B cell (primary cell): ENCODE measurements at regions not wholly inside any gene's neighbourhood (a gene's known extent, or its start where the extent isn't known, plus 50 kb on each side); places are given as distances from the start of the nearest gene placed in this dataset.

Experiments used
- ATAC-seq: fragments of 200-7000 bp; cut with Tn5 transposase; one replicate; pipeline ENCODE4 v1.10.0; 2021; ENCODE audit warnings: low read depth, mild to moderate bottlenecking, moderate number of reproducible peaks, moderate library complexity
- CTCF ChIA-PET: fragments of 350-600 bp; sonication (Branson Sonifier 250); formaldehyde crosslinking; loops from one replicate; lab custom pipeline; 2021; ENCODE audit warnings: antibody characterized with exemption, inconsistent platforms; lab: Charles Lee
- POLR2A ChIA-PET: fragments of 350-600 bp; sonication (Branson Sonifier 250); formaldehyde crosslinking; loops from one replicate; lab custom pipeline; 2021; ENCODE audit warnings: antibody characterized with exemption; lab: Charles Lee
- DNase-seq: peaks from one replicate; pipeline ENCODE4 v3.0.0; 2013
- H2AFZ ChIP-seq: 2 replicates; pipeline ENCODE4 v1.6.1; 2012; ENCODE audit warnings: mild to moderate bottlenecking, low read depth, low read length; ENCODE audit not compliant: insufficient read depth, poor library complexity, severe bottlenecking
- H3K27ac ChIP-seq, 2 donors: 1 replicate in 1 of 2; 2 replicates in 1 of 2; pipeline ENCODE4 v1.5.1; 2012 to 2013; ENCODE audit warnings: low read length in 2 of 2, mild to moderate bottlenecking in 2 of 2, moderate library complexity in 1 of 2
- H3K27me3 ChIP-seq, 4 experiments: fragments of 200-600 bp in 1 of 4; sonication (generic) in 1 of 4; replicated peaks in 1 of 4; 1 replicate in 2 of 4; 2 replicates in 2 of 4; pipeline versions ENCODE4 v1.6.1 to v1.7.0; 2013 to 2016; ENCODE audit warnings: low read length in 3 of 4, mild to moderate bottlenecking in 2 of 4, mixed read lengths in 1 of 4, moderate library complexity in 1 of 4; ENCODE audit not compliant: insufficient read depth in 4 of 4, control insufficient read depth in 3 of 4; ENCODE audit errors: control extremely low read depth in 1 of 4
- H3K36me3 ChIP-seq, 2 experiments: replicated peaks in 1 of 2; 1 replicate in 1 of 2; 2 replicates in 1 of 2; pipeline versions ENCODE4 v1.6.1 to v1.7.1; 2013; ENCODE audit warnings: low read length in 1 of 2; ENCODE audit not compliant: insufficient read depth in 2 of 2, control insufficient read depth in 1 of 2; ENCODE audit errors: control extremely low read depth in 1 of 2, extremely low read depth in 1 of 2
- H3K4me1 ChIP-seq, 2 donors: fragments of 200-600 bp in 1 of 2; sonication (generic) in 1 of 2; 1 replicate in 1 of 2; 2 replicates in 1 of 2; pipeline versions ENCODE4 v1.5.1 to v1.6.1; 2013 to 2017; ENCODE audit warnings: low read length in 2 of 2; ENCODE audit not compliant: control insufficient read depth in 2 of 2, insufficient read depth in 2 of 2
- H3K4me2 ChIP-seq: replicated peaks from 2 replicates; pipeline ENCODE3; 2012; ENCODE audit warnings: mild to moderate bottlenecking, low read depth, low read length; ENCODE audit not compliant: poor library complexity, severe bottlenecking
- H3K4me3 ChIP-seq, 5 experiments: fragments of 200-600 bp in 1 of 5; sonication (generic) in 1 of 5; 1 replicate in 3 of 5; 2 replicates in 2 of 5; pipeline versions ENCODE4 v1.5.1 to v1.7.0; 2011 to 2016; ENCODE audit warnings: low read length in 4 of 5, mild to moderate bottlenecking in 4 of 5, low read depth in 2 of 5, control low read depth in 1 of 5, moderate library complexity in 1 of 5; ENCODE audit not compliant: insufficient read depth in 1 of 5; ENCODE audit errors: control extremely low read depth in 1 of 5, extremely low read depth in 1 of 5
- H3K79me2 ChIP-seq: fragments of 200-600 bp; sonication (generic); one replicate; pipeline ENCODE4 v1.6.0; 2016; ENCODE audit warnings: low read length; ENCODE audit not compliant: control insufficient read depth, insufficient read depth
- H3K9ac ChIP-seq: fragments of 200-600 bp; sonication (generic); 2 replicates; pipeline ENCODE4 v1.6.1; 2017; ENCODE audit warnings: mild to moderate bottlenecking, low read length, moderate library complexity
- H3K9me3 ChIP-seq, 3 donors: one replicate each; pipeline versions ENCODE4 v1.6.1 to v1.7.1; 2013; ENCODE audit warnings: low read length in 2 of 3; ENCODE audit not compliant: control insufficient read depth in 2 of 3, insufficient read depth in 1 of 3; ENCODE audit errors: control extremely low read depth in 1 of 3
- H4K20me1 ChIP-seq: 2 replicates; pipeline ENCODE4 v1.6.0; 2012; ENCODE audit warnings: mild to moderate bottlenecking, low read length; ENCODE audit not compliant: insufficient read depth, control insufficient read depth, poor library complexity, severe bottlenecking
- H3K27ac Mint-ChIP-seq: one replicate; pipeline ENCODE4 v1.8.0; 2021; ENCODE audit warnings: mixed read lengths
- H3K27me3 Mint-ChIP-seq: one replicate; pipeline ENCODE4 v1.8.0; 2021; ENCODE audit warnings: mixed read lengths
- H3K4me1 Mint-ChIP-seq: one replicate; pipeline ENCODE4 v1.8.0; 2021; ENCODE audit warnings: mixed read lengths
- H3K4me3 Mint-ChIP-seq: one replicate; pipeline ENCODE4 v1.8.0; 2021; ENCODE audit warnings: mixed read lengths
- H3K9me3 Mint-ChIP-seq: one replicate; pipeline ENCODE4 v1.8.0; 2022; ENCODE audit warnings: mixed read lengths; ENCODE audit not compliant: insufficient read depth
- CTCF ChIP-seq: fragments of 200-600 bp; IDR thresholded peaks from one replicate; pipeline ENCODE4 v1.8.0; 2022; ENCODE audit warnings: antibody characterized with exemption, mild to moderate bottlenecking
- EZH2 ChIP-seq: IDR thresholded peaks from 2 replicates; pipeline ENCODE4 v1.6.1; 2012; ENCODE audit warnings: borderline replicate concordance, low read depth, mild to moderate bottlenecking, moderate library complexity, low read length; ENCODE audit not compliant: insufficient read depth, poor library complexity, severe bottlenecking
- WGBS: methylation state at CpG from one replicate; pipeline ENCODE4 v1.1.5; 2013; ENCODE audit warnings: missing lambda C conversion rate; ENCODE audit not compliant: insufficient coverage; 5-methylcytosine and 5-hydroxymethylcytosine counted together
- intact Hi-C: fragments of 100-400 bp; cut with micrococcal nuclease; formaldehyde crosslinking; loops from one replicate; pipeline ENCODE4 v1.10.0; 2022

DNA sequence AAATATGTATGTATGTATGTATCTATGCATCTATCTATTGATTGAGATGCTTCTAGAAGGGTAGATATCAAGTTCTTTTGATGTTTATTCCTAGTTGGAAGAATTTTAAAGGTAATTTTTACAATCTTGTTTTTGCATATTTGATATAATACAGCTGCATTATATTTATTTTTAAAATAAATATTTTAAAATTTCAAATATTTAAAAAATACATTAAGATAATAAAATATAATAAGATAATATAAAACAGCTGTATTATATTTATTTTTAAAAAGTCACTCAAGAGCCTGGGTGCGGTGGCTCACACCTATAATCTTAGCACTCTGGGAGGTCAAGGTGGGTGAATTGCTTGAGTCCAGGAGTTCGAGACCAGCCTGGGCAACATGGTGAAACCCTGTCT lies 92.5 kb downstream of the LIPG start:
- H3K9ac ChIP-seq, result no peak overlapping the region
- Mint-ChIP-seq H3K27me3 (peaks cover 7% of the 10 kb centered on the region), H3K4me1 (no peaks in the 10 kb centered on the region), H3K4me3 (no peak overlapping the region), H3K27ac (no peak overlapping the region), H3K9me3 (no peaks in the 10 kb centered on the region)
- TF ChIP-seq CTCF, result no peak
- TF ChIP-seq EZH2, result no peak
- CTCF ChIA-PET, result no interaction called here
- no peaks in the 10 kb centered on the region for H3K9me3 ChIP-seq
- no peaks in the 10 kb centered on the region for H3K4me1 ChIP-seq
- H3K4me3 ChIP-seq, result no peak overlapping the region
- H3K27ac ChIP-seq, result no peak overlapping the region
- intact Hi-C loops, result no loop called here
- DNase-seq (no peak), ATAC-seq (no peak)
- no peak overlapping the region for H3K4me2 ChIP-seq
- no CpG with 5 or more reads among the region's 2 CpGs for WGBS
- H3K79me2 ChIP-seq, result no peaks in the 10 kb centered on the region
- H3K36me3 ChIP-seq, result no peaks in the 10 kb centered on the region
- H4K20me1 ChIP-seq, result no peaks in the 10 kb centered on the region
- H3K27me3 ChIP-seq, result no peaks in the 10 kb centered on the region
- no peak overlapping the region for H2AFZ ChIP-seq
- POLR2A ChIA-PET, result no interaction called here

DNA sequence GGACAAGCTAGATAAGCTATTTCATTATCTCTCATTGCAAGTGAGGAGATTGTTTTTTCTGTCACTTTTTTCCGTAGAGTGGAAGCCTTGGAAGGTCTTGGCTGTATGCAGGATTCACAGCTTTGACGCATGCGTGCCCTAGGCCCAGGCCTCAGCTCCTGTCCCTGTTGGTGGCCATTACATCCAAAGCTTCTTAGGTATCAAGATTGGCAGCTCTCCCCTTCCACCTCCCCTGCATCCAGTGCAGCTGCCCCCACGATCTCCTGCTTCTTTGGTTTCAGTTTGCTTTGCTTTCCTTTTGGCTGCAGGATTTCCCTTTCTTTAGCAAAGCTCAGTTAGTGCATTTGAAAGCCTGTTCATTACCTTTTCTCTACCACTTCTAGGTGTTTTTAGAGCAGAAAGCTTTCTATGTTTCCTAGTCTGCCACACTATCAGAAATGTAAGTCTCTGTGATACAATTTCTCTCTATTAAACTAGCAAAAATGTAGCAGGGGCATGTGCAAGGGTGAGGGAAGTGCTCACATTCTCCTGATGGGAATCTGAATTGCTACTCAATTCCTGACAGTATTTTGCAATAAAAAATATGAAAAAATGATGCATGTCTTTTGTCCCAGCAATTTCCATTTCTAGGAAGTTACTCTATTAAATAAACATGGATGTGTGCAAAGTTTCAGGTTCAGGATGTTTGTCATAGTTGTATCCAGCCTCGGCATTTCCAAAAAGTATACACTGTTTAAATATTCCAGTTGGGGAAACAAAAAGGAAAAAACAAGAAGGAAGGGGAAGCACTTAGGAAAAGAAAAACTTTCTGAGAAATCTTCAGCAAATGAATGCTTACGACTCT lies 91.2 kb downstream of the LIPG start:
- Histone ChIP-seq H3K27ac (no peak overlapping the region), H3K27me3 (no peaks in the 10 kb centered on the region), H4K20me1 (no peaks in the 10 kb centered on the region), H3K79me2 (no peaks in the 10 kb centered on the region), H3K4me2 (no peak overlapping the region), H3K4me3 (no peak overlapping the region), H3K4me1 (no peaks in the 10 kb centered on the region), H2AFZ (no peak overlapping the region), H3K36me3 (no peaks in the 10 kb centered on the region), H3K9ac (no peak overlapping the region), H3K9me3 (no peaks in the 10 kb centered on the region)
- no peak for DNase-seq
- Mint-ChIP-seq H3K27ac (no peak overlapping the region), H3K4me1 (no peaks in the 10 kb centered on the region), H3K4me3 (no peak overlapping the region), H3K9me3 (no peaks in the 10 kb centered on the region), H3K27me3 (peaks cover 3% of the 10 kb centered on the region)
- ChIA-PET CTCF (no interaction called here), POLR2A (no interaction called here)
- intact Hi-C loops, result no loop called here
- ATAC-seq, result no peak
- TF ChIP-seq CTCF (no peak), EZH2 (no peak)
- 94% methylated on average over 4 of the region's 6 CpGs for WGBS
